ENCODE measurements at regions not wholly inside any gene's neighbourhood (a gene's known extent, or its start where the extent isn't known, plus 50 kb on each side); places are given as distances from the start of the nearest gene placed in this dataset.

- Histone ChIP-seq H3K27me3 (ENCODE audit: control insufficient read depth, low read length) (no peaks in the 10 kb centered on the region), H3K36me3 (ENCODE audit: control insufficient read depth, low read length) (no peaks in the 10 kb centered on the region), H3K79me2 (ENCODE audit: control insufficient read depth, low read length) (no peaks in the 10 kb centered on the region), H3K27ac (ENCODE audit: low read depth, low read length) (no peak overlapping the region), H3F3A (ENCODE audit: control insufficient read depth, insufficient read depth) (no peaks in the 10 kb centered on the region), H3K9me2 (replicated peaks; ENCODE audit: control insufficient read depth, low read length) (no peaks in the 10 kb centered on the region), H3K4me1 (ENCODE audit: control insufficient read depth, low read length) (no peaks in the 10 kb centered on the region), H3K4me2 (ENCODE audit: low read length) (no peak overlapping the region), H4K20me1 (ENCODE audit: control insufficient read depth, insufficient read depth, low read depth, low read length) (no peaks in the 10 kb centered on the region), H3K9me3 (ENCODE audit: control insufficient read depth, insufficient read depth, low read length) (no peaks in the 10 kb centered on the region), H3K4me3 (ENCODE audit: low read length) (no peak overlapping the region)
- no peak for TF ChIP-seq EZH2phosphoT487 (IDR thresholded peaks at IDR 0.05; ENCODE audit: borderline replicate concordance, low read length)
- TF ChIP-seq CTCF (IDR thresholded peaks at IDR 0.05; ENCODE audit: low read depth, low read length, poor library complexity, severe bottlenecking) = no peak
Observed at GRCh38 chr6:164379795-164380194, 929.6 kb downstream of the C6orf118 start.

GRCh38 chr6:164378330-164378729, 931.1 kb downstream of the C6orf118 start:
- H3K4me1 ChIP-seq (ENCODE audit: control insufficient read depth, low read length) = no peaks in the 10 kb centered on the region

GRCh38 chr6:164377348-164377918, 932.0 kb downstream of the C6orf118 start:
- no peaks in the 10 kb centered on the region for H3K79me2 ChIP-seq (ENCODE audit: control insufficient read depth, low read length)
- H3K27me3 ChIP-seq (ENCODE audit: control insufficient read depth, low read length) = no peaks in the 10 kb centered on the region
- no peak overlapping the region for H3K4me2 ChIP-seq (ENCODE audit: low read length)
- TF ChIP-seq CTCF (IDR thresholded peaks at IDR 0.05; ENCODE audit: low read depth, low read length, poor library complexity, severe bottlenecking) (no peak), EZH2phosphoT487 (IDR thresholded peaks at IDR 0.05; ENCODE audit: borderline replicate concordance, low read length) (no peak)
- H3K36me3 ChIP-seq (ENCODE audit: control insufficient read depth, low read length) = no peaks in the 10 kb centered on the region
- H3K9me2 ChIP-seq (replicated peaks; ENCODE audit: control insufficient read depth, low read length) = no peaks in the 10 kb centered on the region
- no peak overlapping the region for H3K4me3 ChIP-seq (ENCODE audit: low read length)
- H4K20me1 ChIP-seq (ENCODE audit: control insufficient read depth, insufficient read depth, low read depth, low read length) = no peaks in the 10 kb centered on the region
- no peaks in the 10 kb centered on the region for H3K9me3 ChIP-seq (ENCODE audit: control insufficient read depth, insufficient read depth, low read length)
- no peaks in the 10 kb centered on the region for H3K4me1 ChIP-seq (ENCODE audit: control insufficient read depth, low read length)
- no peaks in the 10 kb centered on the region for H3F3A ChIP-seq (ENCODE audit: control insufficient read depth, insufficient read depth)
- no peak overlapping the region for H3K27ac ChIP-seq (ENCODE audit: low read depth, low read length)

More at GRCh38 chr6:164378330-164378729, 931.1 kb downstream of the C6orf118 start:
- Histone ChIP-seq H3K4me3 (ENCODE audit: low read length) (no peak overlapping the region), H3K4me2 (ENCODE audit: low read length) (no peak overlapping the region), H3K9me3 (ENCODE audit: control insufficient read depth, insufficient read depth, low read length) (no peaks in the 10 kb centered on the region), H3K27me3 (ENCODE audit: control insufficient read depth, low read length) (no peaks in the 10 kb centered on the region), H3K79me2 (ENCODE audit: control insufficient read depth, low read length) (no peaks in the 10 kb centered on the region), H3K36me3 (ENCODE audit: control insufficient read depth, low read length) (no peaks in the 10 kb centered on the region), H3K27ac (ENCODE audit: low read depth, low read length) (no peak overlapping the region), H3F3A (ENCODE audit: control insufficient read depth, insufficient read depth) (no peaks in the 10 kb centered on the region), H3K9me2 (replicated peaks; ENCODE audit: control insufficient read depth, low read length) (no peaks in the 10 kb centered on the region), H4K20me1 (ENCODE audit: control insufficient read depth, insufficient read depth, low read depth, low read length) (no peaks in the 10 kb centered on the region)
- no peak for TF ChIP-seq EZH2phosphoT487 (IDR thresholded peaks at IDR 0.05; ENCODE audit: borderline replicate concordance, low read length)
- no peak for TF ChIP-seq CTCF (IDR thresholded peaks at IDR 0.05; ENCODE audit: low read depth, low read length, poor library complexity, severe bottlenecking)
